ENCODE measurements at regions not wholly inside any gene's neighbourhood (a gene's known extent, or its start where the extent isn't known, plus 50 kb on each side); places are given as distances from the start of the nearest gene placed in this dataset.
A peak's percentile ranks its signal among the peaks of the same experiment; 100 is the strongest.

GRCh38 chr2:137729305-137729704 lies 235.0 kb upstream of the HNMT start:
- peak in 1 of 2 experiments; percentile 17 for DNase-seq

DNA sequence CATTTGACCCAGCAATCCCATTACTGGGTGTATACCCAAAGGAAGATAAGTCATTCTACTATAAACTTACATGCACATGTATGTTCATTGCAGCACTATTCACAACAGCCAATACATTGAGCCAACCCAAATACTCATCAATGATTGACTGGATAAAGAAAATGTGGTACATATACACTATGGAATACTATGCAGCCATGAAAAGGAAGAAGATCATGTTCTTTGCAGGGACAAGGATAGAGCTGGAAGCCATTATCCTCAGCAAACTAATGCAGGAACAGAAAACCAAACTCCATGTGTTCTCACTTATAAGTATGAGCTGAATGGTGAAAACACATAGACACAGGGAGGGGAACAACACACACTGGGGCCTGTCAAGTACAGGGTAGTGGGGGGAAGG lies 226.7 kb upstream of the HNMT start:
- no peak for DNase-seq

- DNase-seq = no peak
These were observed 222.4 kb upstream of the HNMT start for GRCh38 chr2:137741784-137742362.

DNA sequence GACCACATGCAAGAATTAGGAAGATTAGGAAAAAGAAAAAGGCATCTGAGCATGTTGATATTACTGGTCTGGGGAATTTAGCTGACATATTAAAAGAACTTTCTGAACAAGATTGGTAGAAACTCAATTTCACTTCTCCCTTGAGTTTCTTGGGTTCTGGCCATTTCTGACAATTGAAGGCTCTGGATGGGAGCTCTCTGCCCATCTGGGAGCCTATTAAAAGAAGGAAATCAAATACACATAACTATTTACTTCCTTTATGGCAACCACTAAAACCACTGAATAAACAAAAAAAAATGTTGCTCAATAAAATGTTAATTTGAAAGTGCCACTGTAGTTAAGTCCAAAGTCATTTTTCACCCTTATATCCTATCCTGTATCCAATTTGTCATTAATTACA lies 216.8 kb upstream of the HNMT start:
- no peak for DNase-seq

DNA sequence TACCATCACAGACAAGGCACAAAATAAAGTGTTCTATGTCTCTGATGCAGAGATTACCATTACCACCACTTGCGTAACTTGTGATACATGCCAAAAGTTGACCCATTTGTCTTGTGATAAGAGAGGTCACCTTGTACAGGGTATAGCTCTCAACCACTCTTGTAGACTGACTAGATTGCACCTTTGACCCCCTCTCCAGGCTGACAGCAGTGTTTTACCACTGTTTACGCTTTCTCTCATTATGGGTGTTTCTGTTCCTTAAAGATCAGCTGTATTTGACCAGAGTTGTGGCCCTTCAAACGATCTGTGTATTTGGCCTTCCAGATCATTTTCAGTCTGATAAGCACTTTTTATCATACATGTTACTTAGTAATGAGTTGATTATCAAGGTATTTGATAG lies 215.7 kb upstream of the HNMT start:
- DNase-seq = no peak

DNA sequence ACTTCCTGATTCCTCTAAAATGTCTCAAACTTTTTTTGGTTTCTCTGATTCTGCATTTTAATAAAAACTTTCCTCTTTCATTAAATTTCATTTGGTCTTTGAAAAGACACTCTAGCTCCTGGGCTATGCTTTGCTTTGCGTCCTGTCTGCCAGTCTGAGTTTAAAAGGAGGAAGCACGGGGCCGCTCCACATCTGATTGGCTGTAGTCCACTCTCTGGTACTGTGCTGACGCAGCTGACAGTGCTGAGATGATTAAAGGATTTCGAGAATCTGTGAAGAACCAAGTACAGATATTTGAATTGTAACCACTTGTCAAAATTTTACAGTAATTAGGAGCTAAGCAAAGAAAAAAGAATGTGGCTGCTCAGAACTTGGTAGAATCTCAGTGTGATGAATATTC lies 199.6 kb upstream of the HNMT start:
- no peak for DNase-seq

DNA sequence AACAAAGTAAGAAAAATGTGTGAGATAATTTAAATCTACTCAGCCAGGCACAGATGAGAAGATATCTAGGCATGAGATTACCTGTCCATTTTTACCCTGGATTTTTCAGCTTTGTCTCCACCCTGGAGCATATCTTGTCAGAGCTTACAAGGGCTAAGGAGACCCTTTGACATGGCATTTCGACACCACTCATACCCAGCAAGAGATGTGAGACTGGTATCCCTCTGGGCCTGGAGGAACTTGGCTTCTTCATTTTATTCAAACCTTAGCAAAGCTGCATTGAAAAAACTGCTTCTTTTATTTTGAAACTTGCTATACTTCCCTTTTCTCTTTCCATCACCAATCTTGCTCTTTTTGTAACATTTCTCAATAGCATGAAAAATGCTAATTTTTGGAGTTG lies 194.9 kb upstream of the HNMT start:
- DNase-seq = no peak

GRCh38 chr2:137770166-137770565 lies 194.1 kb upstream of the HNMT start:
- no peak for DNase-seq

DNA sequence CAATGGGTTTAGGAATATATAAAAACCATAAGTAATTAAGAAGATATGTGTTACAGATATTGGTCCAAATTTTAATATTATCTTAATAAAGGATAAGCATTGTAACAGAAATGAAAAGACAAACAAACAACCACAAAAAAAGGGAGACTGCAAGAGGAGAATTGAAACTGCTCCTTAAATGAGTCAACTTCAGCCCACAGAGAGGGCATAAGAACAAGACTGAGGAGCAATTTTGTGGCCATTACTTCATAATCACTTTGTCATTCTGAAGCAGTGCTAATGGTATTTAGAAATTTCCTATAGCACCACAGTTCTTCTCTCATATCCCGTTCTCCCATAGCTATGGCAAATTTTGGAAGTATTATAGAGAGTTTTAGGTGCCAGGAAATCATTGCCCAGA lies 193.2 kb upstream of the HNMT start:
- no peak for DNase-seq

DNA sequence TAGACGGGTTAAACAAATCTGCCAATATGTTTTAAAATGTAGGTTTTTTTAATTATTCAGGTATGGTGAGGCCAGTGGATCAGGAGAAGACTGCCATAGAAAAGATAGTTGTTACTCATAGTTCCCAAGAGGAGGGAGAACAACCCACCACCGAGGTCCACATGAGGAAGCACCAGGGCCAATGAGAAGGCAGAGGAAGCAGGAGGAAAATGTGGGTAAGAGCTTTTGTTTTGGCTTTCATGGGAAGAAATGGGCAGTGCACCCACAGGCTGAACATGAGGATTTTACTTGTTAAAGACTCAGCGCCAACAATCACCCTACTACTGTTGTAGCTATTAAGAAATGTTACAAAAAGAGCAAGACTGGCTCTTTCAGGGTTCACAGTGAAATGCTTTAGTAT lies 191.8 kb upstream of the HNMT start:
- no peak for DNase-seq

DNA sequence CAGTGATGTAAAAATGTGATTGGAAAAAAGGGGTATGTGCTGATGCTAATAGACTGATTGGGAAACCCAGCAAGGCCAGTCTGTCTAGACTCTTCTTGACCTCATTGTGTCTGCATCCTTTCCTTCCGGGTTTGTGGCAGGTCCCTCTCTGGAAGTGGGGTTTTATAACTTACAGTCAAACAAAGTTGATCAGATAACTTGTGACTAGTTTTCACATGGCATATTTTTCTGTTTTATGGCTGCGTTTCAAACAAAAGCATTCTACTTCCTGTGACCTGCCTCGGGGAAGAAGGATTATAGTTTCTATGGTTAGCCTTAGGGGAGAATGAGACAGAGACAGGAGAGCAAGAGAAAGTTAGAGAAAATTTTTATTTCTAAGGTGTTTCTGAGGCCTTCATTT lies 188.7 kb upstream of the HNMT start:
- no peak for DNase-seq

GRCh38 chr2:137776697-137777096 lies 187.6 kb upstream of the HNMT start:
- DNase-seq = no peak

DNA sequence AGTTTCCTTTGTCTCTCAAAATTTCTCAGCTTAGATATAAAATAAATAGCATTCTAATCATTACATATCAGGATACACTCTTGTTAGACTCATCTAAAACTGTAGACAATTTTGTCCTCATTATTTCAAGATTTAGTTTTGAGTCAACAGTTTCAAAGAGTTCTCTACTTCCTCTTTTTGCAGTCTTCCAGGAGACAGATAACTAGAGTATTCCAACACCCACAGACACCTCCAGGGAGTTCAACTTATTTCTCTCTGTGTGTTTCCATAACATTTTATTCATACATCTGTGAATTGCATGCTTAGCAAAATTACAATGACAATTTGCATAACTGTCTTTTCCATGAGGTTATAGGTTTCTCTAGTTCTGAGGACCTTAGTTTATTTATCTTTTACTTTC lies 166.6 kb upstream of the HNMT start:
- no peak for DNase-seq

GRCh38 chr2:137799600-137799999 lies 164.7 kb upstream of the HNMT start:
- DNase-seq = no peak

DNA sequence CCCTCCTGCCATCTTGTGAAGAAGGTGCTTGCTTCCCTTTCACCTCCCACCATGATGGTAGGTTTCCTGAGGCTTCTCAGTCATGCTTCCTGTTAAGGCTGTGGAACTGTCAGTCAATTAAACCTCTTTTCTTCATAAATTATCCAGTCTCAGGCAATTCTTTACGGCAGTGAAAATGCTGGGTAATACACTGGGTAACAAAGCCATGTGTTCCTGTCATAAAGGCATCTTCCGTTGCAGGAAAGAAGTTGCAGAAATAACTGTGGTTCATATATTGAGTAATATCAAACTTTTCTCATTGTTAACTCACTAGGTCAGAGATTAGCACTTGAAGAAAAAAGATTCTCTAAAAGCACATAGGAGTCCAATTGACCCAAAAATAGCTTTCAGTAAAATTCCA lies 163.9 kb upstream of the HNMT start:
- no peak for DNase-seq

DNA sequence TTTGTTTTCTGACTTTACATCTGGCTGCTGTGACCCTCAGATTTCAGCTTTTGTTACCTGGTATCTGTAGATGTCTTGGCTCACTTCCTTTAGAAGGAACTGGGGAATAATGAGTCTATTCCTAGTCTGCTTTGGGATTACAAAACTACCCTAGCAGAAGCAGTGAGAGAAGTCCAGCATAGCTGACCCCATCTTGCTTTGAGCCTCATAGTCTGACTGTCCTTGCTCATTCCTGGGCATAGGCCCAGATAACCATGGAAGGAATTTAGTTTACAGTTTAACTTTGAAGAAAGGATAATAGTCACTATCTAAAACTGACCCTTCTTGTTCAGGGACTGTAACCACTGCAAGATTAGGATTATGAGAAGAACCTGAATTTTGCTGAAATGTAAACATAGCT lies 163.0 kb upstream of the HNMT start:
- DNase-seq = no peak

GRCh38 chr2:137802038-137802437 lies 162.2 kb upstream of the HNMT start:
- no peak for DNase-seq

DNA sequence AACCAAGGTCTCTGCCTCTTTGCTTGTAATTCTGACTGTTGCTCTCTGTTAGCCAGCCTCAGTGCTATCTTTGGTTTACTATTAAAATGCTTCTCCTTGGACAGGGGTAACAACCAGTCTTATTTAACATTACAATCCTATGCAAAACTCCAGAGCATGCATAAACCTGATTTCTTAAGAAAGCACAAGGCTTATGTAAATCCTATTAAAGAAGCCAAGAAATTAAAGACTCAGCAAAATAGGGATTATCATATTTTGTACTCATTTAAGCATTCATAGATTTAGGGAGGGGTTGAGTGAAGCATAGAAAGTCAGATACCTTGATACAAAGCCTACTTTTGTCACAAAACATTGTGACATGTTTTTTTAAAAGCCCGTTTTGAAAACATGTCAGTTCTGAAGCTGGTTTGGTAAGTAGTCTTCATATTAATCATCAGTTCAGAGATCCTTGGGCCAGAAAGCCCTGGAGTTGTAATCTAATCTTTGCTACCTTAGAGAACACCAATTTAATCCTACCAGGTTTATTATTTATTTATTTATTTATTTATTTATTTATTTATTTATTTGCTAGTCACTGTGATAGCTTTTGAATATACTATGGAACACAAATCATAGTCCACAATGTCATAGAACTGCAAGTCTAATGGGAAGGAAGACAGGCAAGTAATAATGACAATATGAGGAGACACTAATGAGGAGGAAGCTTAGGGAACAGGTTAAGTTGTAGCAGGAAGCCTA lies 158.0 kb upstream of the HNMT start:
- DNase-seq = no peak

DNA sequence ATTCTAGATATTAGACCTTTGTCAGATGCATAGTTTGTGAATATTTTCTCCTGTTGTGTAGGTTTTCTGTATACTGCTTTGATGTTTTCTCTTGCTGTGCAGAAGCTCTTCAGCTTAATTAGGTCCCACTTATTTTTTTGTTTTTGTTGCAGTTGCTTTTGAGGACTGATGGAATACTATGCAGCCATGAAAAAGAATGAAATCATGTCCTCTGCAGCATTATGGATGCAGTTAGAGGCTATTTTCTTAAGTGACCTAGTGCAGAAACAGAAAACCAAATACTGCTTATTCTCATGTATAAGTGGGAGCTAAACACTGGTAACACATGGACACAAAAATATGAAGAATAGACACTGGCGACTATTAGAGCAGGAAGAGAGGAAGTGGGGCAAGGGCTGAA lies 155.0 kb upstream of the HNMT start:
- DNase-seq = no peak

DNA sequence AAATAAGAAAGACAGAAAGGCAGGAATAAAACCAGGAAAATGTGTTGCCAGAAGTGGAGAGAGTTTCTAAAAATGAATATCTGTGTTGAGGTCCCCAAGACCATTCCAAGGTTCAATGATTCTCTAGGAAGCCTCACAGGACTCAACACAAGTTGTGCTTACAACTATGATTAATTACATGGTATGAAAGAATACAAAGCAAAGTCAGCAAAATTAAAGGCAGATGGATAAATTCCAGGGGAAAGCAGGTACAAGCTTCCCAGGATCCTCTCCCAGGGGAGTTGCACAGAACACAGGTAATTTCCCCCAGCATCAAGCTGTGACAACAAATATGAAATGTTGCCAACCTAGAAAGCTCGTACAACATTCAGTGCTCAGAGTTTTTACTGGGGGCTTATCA lies 154.4 kb upstream of the HNMT start:
- no peak for DNase-seq

- DNase-seq = no peak
These were observed 151.8 kb upstream of the HNMT start for GRCh38 chr2:137812517-137812916.

DNA sequence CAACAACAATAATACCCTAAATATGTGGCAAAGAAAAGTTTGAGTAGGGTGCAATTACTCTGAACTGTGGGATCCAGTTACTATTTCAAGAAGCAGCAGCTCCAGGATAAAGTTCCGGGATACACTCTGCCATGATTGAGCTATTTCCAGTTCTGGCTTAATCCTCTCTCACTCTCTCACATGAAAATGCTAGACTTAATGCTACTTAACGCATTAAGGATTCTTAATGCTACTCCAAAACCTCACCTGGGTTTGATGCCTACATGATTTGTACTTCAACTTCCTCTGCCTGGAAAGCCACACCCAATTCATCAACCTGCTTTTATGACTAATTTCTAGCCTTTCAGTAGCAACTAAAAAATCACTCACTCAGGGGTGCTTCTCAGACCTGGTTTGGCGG lies 151.1 kb upstream of the HNMT start:
- DNase-seq = no peak

DNA sequence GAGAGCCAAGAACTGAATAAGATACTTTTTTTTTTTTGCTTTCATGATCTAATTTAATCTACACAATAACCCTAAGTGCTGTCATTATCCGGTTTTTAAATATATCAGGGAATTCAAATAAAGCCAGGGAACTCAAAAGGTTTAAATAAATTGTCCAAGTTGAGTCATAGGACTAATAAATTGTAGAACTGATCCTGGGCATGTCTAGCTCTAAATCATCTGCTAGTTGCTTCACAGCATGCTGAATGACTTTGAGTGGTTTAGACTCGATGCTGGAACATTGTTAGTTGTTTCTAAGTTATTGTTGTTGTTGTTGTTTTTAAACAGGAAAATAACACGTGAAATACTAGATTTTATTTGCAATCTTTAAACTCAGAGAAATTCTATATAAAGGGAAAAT lies 147.2 kb upstream of the HNMT start:
- DNase-seq = no peak

- no peak for DNase-seq
These were observed 141.1 kb upstream of the HNMT start for GRCh38 chr2:137823196-137823595.

DNA sequence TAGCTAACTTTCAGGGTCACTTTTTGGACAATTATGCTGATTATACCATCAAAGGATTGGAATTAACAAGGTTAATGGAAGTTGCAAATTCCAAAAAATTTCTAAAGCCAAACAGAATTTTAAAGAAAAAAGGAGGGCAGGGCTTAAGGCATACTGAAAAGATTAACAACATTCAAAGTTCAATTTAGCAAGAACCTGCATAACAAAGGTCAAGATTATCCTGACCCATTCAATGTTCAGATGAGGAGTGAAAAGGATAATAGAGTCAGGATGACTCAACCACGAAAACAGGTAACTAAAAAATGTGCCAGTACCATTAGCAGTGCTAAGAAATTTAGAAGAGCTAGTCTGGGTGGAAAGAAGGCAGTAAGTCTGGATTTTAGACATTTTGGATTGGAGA lies 139.8 kb upstream of the HNMT start:
- DNase-seq = no peak

Data from NCI-H1930 (cell line).